DOHH2 (cell line): ENCODE measurements at regions not wholly inside any gene's neighbourhood (a gene's known extent, or its start where the extent isn't known, plus 50 kb on each side); places are given as distances from the start of the nearest gene placed in this dataset.

Source experiments
- EZH2phosphoT487 ChIP-seq: fragments of 200-600 bp; sonication (generic); IDR thresholded peaks from 2 replicates; pipeline ENCODE4 v1.6.1; 2017; ENCODE audit warnings: borderline replicate concordance, mild to moderate bottlenecking, antibody characterized with exemption, low read length, moderate library complexity, mixed read lengths
- TF ChIP-seq, protein P1 (sequence below): fragments of 200-600 bp; sonication (generic); IDR thresholded peaks from one replicate; pipeline ENCODE4 v1.5.1; 2014; ENCODE audit warnings: antibody characterized with exemption, mild to moderate bottlenecking, low read depth, low read length; ENCODE audit not compliant: poor library complexity, severe bottlenecking

DNA sequence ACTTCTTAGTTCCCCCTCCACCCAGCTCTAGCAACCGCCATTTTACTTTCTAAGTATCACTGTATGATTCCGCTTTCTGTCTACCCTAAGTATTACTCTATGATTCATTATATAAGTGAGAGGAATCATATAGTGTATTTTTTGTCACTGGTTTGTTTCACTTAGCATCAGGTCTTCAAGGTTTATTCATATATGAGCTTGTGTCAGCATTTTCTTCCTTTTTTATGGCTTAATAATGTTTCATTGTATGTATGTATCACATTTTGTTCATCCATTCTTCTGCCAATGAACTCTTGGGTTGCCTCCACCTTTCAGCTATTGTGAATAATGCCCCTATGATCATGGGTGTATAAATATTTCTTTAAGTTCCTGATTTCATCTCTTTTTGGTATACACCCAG is 222.8 kb downstream of the SNCAIP start:
- TF ChIP-seq, protein P1, sequence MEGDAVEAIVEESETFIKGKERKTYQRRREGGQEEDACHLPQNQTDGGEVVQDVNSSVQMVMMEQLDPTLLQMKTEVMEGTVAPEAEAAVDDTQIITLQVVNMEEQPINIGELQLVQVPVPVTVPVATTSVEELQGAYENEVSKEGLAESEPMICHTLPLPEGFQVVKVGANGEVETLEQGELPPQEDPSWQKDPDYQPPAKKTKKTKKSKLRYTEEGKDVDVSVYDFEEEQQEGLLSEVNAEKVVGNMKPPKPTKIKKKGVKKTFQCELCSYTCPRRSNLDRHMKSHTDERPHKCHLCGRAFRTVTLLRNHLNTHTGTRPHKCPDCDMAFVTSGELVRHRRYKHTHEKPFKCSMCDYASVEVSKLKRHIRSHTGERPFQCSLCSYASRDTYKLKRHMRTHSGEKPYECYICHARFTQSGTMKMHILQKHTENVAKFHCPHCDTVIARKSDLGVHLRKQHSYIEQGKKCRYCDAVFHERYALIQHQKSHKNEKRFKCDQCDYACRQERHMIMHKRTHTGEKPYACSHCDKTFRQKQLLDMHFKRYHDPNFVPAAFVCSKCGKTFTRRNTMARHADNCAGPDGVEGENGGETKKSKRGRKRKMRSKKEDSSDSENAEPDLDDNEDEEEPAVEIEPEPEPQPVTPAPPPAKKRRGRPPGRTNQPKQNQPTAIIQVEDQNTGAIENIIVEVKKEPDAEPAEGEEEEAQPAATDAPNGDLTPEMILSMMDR: no peak
- TF ChIP-seq EZH2phosphoT487: no peak
